Limb (tissue), 2 donors: ENCODE measurements at regions not wholly inside any gene's neighbourhood (a gene's known extent, or its start where the extent isn't known, plus 50 kb on each side); places are given as distances from the start of the nearest gene placed in this dataset.

Source experiments
- DNase-seq, 2 donors: peaks; one replicate each; pipeline ENCODE4 v3.0.0-alpha.2; 2016; ENCODE audit errors: extremely low spot score in 2 of 2

GRCh38 chr2:2874805-2875204, 502.8 kb downstream of the EIPR1 start:
- no peak for DNase-seq

- no peak for DNase-seq
Observed at GRCh38 chr2:2874341-2874740, 503.3 kb downstream of the EIPR1 start.

- DNase-seq, result no peak
Observed at GRCh38 chr2:2873450-2873811, 504.2 kb downstream of the EIPR1 start.

GRCh38 chr2:2872713-2873449, 504.7 kb downstream of the EIPR1 start:
- no peak for DNase-seq

GRCh38 chr2:2872309-2872617, 505.4 kb downstream of the EIPR1 start:
- no peak for DNase-seq

- no peak for DNase-seq
Observed at GRCh38 chr2:2871480-2872308, 505.9 kb downstream of the EIPR1 start.

- DNase-seq, result no peak
Observed at GRCh38 chr2:2870106-2870505, 507.5 kb downstream of the EIPR1 start.

GRCh38 chr2:2869553-2869952, 508.1 kb downstream of the EIPR1 start:
- no peak for DNase-seq

- no peak for DNase-seq
Observed at GRCh38 chr2:2868085-2868484, 509.5 kb downstream of the EIPR1 start.

GRCh38 chr2:2867397-2867979, 510.1 kb downstream of the EIPR1 start:
- DNase-seq, result peak in 1 of 2 donors; percentile 51

GRCh38 chr2:2866459-2866858, 511.2 kb downstream of the EIPR1 start:
- peak in 1 of 2 donors; percentile 45 for DNase-seq

GRCh38 chr2:2862386-2862785, 515.2 kb downstream of the EIPR1 start:
- no peak for DNase-seq

GRCh38 chr2:2861666-2862240, 515.9 kb downstream of the EIPR1 start:
- no peak for DNase-seq

GRCh38 chr2:2860589-2861300, 516.9 kb downstream of the EIPR1 start:
- DNase-seq, result no peak

- DNase-seq, result no peak
Observed at GRCh38 chr2:2859732-2860131, 517.9 kb downstream of the EIPR1 start.

GRCh38 chr2:2859164-2859563, 518.5 kb downstream of the EIPR1 start:
- DNase-seq, result no peak

- DNase-seq, result no peak
Observed at GRCh38 chr2:2856723-2857415, 520.7 kb downstream of the EIPR1 start.

- no peak for DNase-seq
Observed at GRCh38 chr2:2855297-2855696, 522.3 kb downstream of the EIPR1 start.

GRCh38 chr2:2853346-2853745, 522.3 kb upstream of the MYT1L start:
- no peak for DNase-seq

- no peak for DNase-seq
Observed at GRCh38 chr2:2851806-2852777, 521.0 kb upstream of the MYT1L start.
